Mucosa of descending colon (tissue), 3 donors: ENCODE measurements at regions not wholly inside any gene's neighbourhood (a gene's known extent, or its start where the extent isn't known, plus 50 kb on each side); places are given as distances from the start of the nearest gene placed in this dataset.
A peak's percentile ranks its signal among the peaks of the same experiment; 100 is the strongest.
"Not testable (repeated sequence)": the region's sequence is repeated elsewhere in the genome, so short reads cannot be mapped to it uniquely, and the experiment has no call there.

Experiments used
- ATAC-seq: fragments of 200-7000 bp; cut with Tn5 transposase; one replicate; pipeline ENCODE4 v1.9.1; 2020; ENCODE audit warnings: mild to moderate bottlenecking, moderate library complexity
- DNase-seq, 3 donors: peaks; one replicate each; pipeline ENCODE4 v3.0.0-alpha.2; 2020
- H3K36me3 ChIP-seq: fragments of 200-600 bp; one replicate; pipeline ENCODE4 v1.8.0; 2021; ENCODE audit warnings: low read depth, mild to moderate bottlenecking
- H3K4me1 ChIP-seq: fragments of 200-600 bp; one replicate; pipeline ENCODE4 v1.8.0; 2021; ENCODE audit warnings: low read depth, mild to moderate bottlenecking
- H3K4me3 ChIP-seq: fragments of 200-600 bp; one replicate; pipeline ENCODE4 v1.8.0; 2021; ENCODE audit warnings: mild to moderate bottlenecking
- H3K9me3 ChIP-seq: fragments of 200-600 bp; one replicate; pipeline ENCODE4 v1.8.0; 2021; ENCODE audit warnings: mild to moderate bottlenecking
- intact Hi-C, 2 donors: fragments of 100-400 bp; cut with DNase I in 1 of 2; cut with micrococcal nuclease in 1 of 2; formaldehyde crosslinking; loops; one replicate each; pipeline versions ENCODE4 v1.11.0 to v1.11.1; 2022; cut with DNase I, micrococcal nuclease
- TF ChIP-seq, protein P1 (sequence below): fragments of 200-600 bp; IDR thresholded peaks from one replicate; pipeline ENCODE4 v1.8.0; 2022; ENCODE audit warnings: antibody characterized with exemption, mild to moderate bottlenecking
- donor health status: DM: no; HTN: no; CAD: no; lungs with moderate emphysema.
- donor health status: DM: no; HTN: no; CAD: no.
- donor health status: DM: no; HTN: yes; CAD: no.

DNA sequence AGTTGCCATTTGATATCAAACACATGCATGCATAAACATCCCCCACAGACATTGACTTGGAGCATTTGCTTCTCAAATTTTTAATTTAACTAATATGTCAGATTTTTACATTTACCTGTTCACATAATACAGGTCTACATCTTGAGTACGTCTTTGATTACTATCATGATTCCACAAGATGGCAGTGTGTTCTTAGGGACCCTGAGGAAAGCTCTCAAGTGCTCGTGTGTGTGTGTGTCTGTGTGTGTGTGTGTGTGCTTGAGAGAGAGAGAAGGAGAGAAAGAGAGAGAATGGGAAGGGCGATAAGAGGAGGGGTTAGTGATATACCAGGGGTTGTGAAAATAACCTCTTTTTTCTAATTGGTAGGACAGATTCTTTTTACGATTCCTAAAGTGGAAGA is 167.1 kb upstream of the OR4E1 start:
- no peaks in the 10 kb centered on the region for H3K36me3 ChIP-seq
- no peaks in the 10 kb centered on the region for H3K4me1 ChIP-seq
- TF ChIP-seq, protein P1, sequence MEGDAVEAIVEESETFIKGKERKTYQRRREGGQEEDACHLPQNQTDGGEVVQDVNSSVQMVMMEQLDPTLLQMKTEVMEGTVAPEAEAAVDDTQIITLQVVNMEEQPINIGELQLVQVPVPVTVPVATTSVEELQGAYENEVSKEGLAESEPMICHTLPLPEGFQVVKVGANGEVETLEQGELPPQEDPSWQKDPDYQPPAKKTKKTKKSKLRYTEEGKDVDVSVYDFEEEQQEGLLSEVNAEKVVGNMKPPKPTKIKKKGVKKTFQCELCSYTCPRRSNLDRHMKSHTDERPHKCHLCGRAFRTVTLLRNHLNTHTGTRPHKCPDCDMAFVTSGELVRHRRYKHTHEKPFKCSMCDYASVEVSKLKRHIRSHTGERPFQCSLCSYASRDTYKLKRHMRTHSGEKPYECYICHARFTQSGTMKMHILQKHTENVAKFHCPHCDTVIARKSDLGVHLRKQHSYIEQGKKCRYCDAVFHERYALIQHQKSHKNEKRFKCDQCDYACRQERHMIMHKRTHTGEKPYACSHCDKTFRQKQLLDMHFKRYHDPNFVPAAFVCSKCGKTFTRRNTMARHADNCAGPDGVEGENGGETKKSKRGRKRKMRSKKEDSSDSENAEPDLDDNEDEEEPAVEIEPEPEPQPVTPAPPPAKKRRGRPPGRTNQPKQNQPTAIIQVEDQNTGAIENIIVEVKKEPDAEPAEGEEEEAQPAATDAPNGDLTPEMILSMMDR, result no peak
- no peaks in the 10 kb centered on the region for H3K9me3 ChIP-seq
- no peak overlapping the region for H3K4me3 ChIP-seq
- no peak for DNase-seq
- intact Hi-C loops, result no loop called here
- no peak for ATAC-seq

DNA sequence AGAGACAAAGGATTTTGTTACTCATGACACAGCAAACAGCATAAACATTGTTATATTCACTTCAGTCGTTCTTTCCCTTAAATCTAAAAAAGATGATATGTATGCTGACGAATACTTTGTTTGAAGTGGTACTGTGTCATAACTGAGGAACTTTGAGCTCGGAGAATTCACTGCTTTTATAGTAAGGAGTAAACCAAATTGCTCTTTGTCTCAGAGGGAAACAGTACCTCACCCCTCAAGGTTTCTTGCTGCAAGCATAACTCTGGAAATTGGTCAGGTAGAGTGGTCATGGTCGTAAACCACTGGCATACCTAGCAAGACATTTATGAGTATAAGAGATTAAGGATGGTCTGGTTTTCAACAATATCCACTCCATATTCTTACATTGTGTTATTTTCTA is 160.2 kb upstream of the OR4E1 start:
- Histone ChIP-seq H3K36me3 (no peaks in the 10 kb centered on the region), H3K9me3 (no peaks in the 10 kb centered on the region), H3K4me1 (no peaks in the 10 kb centered on the region), H3K4me3 (no peak overlapping the region)
- no peak for DNase-seq
- no peak for ATAC-seq
- intact Hi-C loops, result no loop called here
- TF ChIP-seq, protein P1, result no peak

DNA sequence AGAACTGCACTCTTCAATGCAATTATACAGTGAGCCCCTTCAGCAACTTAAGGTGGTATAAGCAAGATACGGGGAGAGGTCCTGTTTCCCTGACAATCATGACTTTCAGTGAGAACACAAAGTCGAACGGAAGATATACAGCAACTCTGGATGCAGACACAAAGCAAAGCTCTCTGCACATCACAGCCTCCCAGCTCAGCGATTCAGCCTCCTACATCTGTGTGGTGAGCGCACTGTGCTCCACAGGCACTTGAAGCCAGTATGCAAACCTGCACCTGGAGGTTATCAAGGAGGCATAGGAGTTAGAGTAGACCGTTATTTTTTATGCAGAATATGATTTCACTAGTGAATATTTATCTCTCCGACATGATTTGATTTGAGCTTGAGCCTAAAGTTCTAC is 152.2 kb upstream of the OR4E1 start:
- Histone ChIP-seq H3K4me3 (no peak overlapping the region), H3K4me1 (no peaks in the 10 kb centered on the region), H3K36me3 (no peaks in the 10 kb centered on the region), H3K9me3 (no peaks in the 10 kb centered on the region)
- ATAC-seq (no peak), DNase-seq (no peak)
- intact Hi-C loops, result no loop called here
- TF ChIP-seq, protein P1, result no peak

DNA sequence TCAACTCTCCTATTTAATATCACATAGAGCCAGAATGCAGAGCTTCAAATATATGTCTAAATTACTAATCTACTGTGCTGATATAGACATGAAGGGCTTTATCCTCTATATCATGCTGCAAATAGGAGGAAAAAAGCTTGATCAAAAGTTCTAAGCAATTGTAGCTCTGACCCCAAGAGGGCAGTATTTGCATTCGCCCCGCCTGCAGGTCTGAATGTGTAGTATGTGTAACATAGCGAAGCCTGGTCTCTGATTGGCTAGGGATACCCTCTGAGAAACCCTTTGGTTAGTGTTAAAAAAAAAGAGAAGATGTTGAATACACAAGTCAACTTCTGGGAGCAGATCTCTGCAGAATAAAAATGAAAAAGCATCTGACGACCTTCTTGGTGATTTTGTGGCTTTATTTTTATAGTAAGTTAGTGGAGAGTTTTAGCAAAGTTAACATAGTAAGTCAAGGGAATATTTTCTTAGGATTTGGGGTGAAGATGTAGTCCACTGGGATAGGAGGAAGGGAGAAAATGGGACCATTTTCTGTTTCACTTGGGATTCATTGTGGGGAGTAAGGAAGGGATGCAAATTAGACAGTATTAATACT is 151.6 kb upstream of the OR4E1 start:
- H3K36me3 ChIP-seq, result no peaks in the 10 kb centered on the region
- H3K9me3 ChIP-seq, result no peaks in the 10 kb centered on the region
- DNase-seq, result peak in 1 of 3 donors; percentile 4
- H3K4me1 ChIP-seq, result no peaks in the 10 kb centered on the region
- intact Hi-C loops, result no loop called here
- TF ChIP-seq, protein P1, result no peak
- H3K4me3 ChIP-seq, result no peak overlapping the region
- peak; percentile 66 for ATAC-seq

DNA sequence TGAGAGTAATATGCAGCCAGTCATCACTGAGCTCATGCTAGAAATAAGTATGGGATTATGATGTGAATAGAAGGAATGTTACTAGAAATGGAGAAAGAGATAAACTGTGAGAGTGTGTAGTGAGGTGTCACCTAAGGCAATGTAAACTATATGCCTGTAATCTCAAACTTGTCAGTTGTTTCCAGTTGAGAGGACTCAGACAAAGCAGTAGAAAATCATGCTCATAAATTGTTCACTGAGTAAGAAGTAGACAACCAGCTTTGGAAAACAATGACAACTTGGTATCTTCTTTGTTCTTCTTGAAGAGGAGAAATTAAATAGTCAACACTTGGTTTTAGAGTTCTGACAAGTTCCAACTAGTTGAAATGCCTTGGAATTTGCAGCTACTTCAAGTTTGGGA is 148.5 kb upstream of the OR4E1 start:
- Histone ChIP-seq H3K9me3 (peaks cover 2% of the 10 kb centered on the region), H3K4me1 (no peaks in the 10 kb centered on the region), H3K36me3 (no peaks in the 10 kb centered on the region), H3K4me3 (no peak overlapping the region)
- DNase-seq (no peak), ATAC-seq (no peak)
- TF ChIP-seq, protein P1, result no peak
- intact Hi-C loops, result no loop called here

DNA sequence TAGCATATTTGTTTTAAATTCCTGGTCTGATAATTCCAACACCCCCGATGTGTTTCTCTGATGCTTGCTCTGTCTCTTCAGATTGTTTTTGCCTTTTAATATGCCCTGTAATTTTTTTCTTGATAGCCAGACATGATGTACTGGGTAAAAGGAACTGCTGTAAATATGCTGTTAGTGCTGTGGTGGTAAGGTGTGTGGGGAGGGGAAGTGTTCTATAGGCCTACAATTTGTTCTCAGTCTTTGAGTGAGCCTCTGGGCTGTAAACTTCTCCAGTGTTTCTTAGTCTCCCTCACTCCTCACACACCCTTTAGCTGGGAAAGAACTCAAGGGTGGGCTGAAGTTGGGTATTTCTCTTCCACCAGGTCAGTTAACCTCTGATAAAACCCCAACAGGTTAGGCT is 147.0 kb upstream of the OR4E1 start:
- Histone ChIP-seq H3K4me1 (no peaks in the 10 kb centered on the region), H3K36me3 (no peaks in the 10 kb centered on the region), H3K4me3 (no peak overlapping the region), H3K9me3 (peaks cover 8% of the 10 kb centered on the region)
- TF ChIP-seq, protein P1, result no peak
- DNase-seq (no peak), ATAC-seq (no peak)
- intact Hi-C loops, result no loop called here

DNA sequence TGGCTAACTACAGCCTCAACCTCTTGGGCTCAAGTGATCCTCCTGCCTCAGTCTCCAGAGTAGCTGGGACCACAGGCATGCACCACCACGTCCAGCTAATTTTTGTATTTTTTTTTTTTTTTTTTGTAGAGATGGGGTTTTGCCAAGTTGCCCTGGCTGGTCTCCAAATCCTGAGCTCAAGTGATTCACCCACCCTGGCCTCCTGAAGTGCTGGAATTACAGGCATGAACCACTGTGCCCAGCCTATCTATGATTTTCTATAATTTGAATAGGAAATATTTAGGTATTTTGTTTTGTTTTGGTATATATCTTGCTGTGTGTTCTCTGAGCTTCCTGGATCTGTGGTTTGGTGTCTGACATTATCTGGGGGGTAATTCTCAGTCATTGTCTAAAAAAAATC is 146.3 kb upstream of the OR4E1 start:
- H3K4me1 ChIP-seq, H3K36me3 ChIP-seq, H3K4me3 ChIP-seq, DNase-seq, ATAC-seq, intact Hi-C loops, H3K9me3 ChIP-seq: not testable (repeated sequence)

DNA sequence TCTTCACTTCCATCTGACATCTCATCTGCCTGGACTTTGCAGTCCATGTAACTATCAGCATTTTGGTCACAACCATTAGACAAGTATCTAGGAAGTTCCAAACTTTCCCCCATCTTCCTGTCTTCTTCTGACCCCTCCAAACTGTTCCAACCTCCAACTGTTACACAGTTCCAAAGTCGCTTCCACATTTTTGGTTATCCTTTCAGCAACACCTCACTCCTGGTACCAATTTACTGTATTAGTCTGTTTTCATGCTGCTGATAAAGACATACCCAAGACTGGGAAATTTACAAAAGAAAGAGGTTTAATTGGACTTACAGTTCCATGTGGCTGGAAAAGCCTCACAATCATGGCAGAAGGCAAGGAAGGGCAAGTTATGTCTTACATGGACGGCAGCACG is 143.4 kb upstream of the OR4E1 start:
- ATAC-seq, H3K36me3 ChIP-seq, H3K4me1 ChIP-seq, H3K4me3 ChIP-seq, intact Hi-C loops, H3K9me3 ChIP-seq, DNase-seq: not testable (repeated sequence)
